HEK293 (cell line): ENCODE measurements at regions not wholly inside any gene's neighbourhood (a gene's known extent, or its start where the extent isn't known, plus 50 kb on each side); places are given as distances from the start of the nearest gene placed in this dataset.

Experiments used
- CTCF ChIP-seq: fragments of 450-650 bp; formaldehyde crosslinking; IDR thresholded peaks from 2 replicates; pipeline ENCODE4 v1.5.1; 2016; ENCODE audit warnings: missing biosample characterization, missing genetic modification characterization
- ZNF24 ChIP-seq: fragments of 450-650 bp; formaldehyde crosslinking; IDR thresholded peaks from 2 replicates; pipeline ENCODE4 v1.5.1; 2016; ENCODE audit warnings: missing biosample characterization, missing genetic modification characterization
- ZNF274 ChIP-seq, 2 experiments: fragments of 200-500 bp in 1 of 2; fragments of 450-650 bp in 1 of 2; sonication (Bioruptor generic) in 1 of 2; formaldehyde crosslinking in 1 of 2; IDR thresholded peaks; 2 replicates each; pipeline versions ENCODE4 v1.5.1 to v1.6.1; 2014 to 2016; ENCODE audit warnings: borderline replicate concordance in 1 of 2, inconsistent platforms in 1 of 2, low read length in 1 of 2, missing biosample characterization in 1 of 2, missing genetic modification characterization in 1 of 2
- ZNF449 ChIP-seq: fragments of 450-650 bp; formaldehyde crosslinking; IDR thresholded peaks from 2 replicates; pipeline ENCODE4 v1.5.1; 2017; ENCODE audit warnings: missing biosample characterization, mild to moderate bottlenecking, missing genetic modification characterization, moderate library complexity
- ZSCAN4 ChIP-seq: fragments of 450-650 bp; formaldehyde crosslinking; IDR thresholded peaks from 2 replicates; pipeline ENCODE4 v1.5.1; 2017; ENCODE audit warnings: missing biosample characterization, missing genetic modification characterization

- TF ChIP-seq ZNF449 (tag by site-specific recombination), result no peak
- no peak for TF ChIP-seq ZNF24 (tag by site-specific recombination)
- no peak for TF ChIP-seq CTCF (tag by site-specific recombination)
- TF ChIP-seq ZNF274 (IDR thresholded peaks at IDR 0.05; ENCODE audit: low read length), result no peak
- TF ChIP-seq ZNF274 (tag by site-specific recombination; IDR thresholded peaks at IDR 0.05; ENCODE audit: borderline replicate concordance), result no peak
- no peak for TF ChIP-seq ZSCAN4 (tag by site-specific recombination)
Measured at GRCh38 chr21:19353256-19353655, 949.7 kb upstream of the TMPRSS15 start.
